Neural cell (in vitro differentiated cells): ENCODE measurements at regions not wholly inside any gene's neighbourhood (a gene's known extent, or its start where the extent isn't known, plus 50 kb on each side); places are given as distances from the start of the nearest gene placed in this dataset.

Source experiments
- H2AFZ ChIP-seq: fragments of 200-600, 300-800 bp; sonication (generic), shearing (Covaris generic); 2 replicates; pipeline ENCODE4 v1.6.0; 2014; ENCODE audit warnings: low read depth, mild to moderate bottlenecking, antibody characterized with exemption, low read length, moderate library complexity
- H3F3A ChIP-seq: fragments of 200-600 bp; shearing (Covaris generic); 2 replicates; pipeline ENCODE4 v1.6.1; 2016; ENCODE audit warnings: mild to moderate bottlenecking, moderate library complexity, mixed read lengths, antibody characterized with exemption, low read length; ENCODE audit not compliant: insufficient read depth, poor library complexity, severe bottlenecking
- H3K27ac ChIP-seq: fragments of 200-600, 300-800 bp; sonication (generic), shearing (Covaris generic); 2 replicates; pipeline ENCODE4 v1.5.1; 2014; ENCODE audit warnings: mild to moderate bottlenecking, low read length, moderate library complexity
- H3K27me3 ChIP-seq: fragments of 300-800, 200-600 bp; sonication (generic), shearing (Covaris generic); 2 replicates; pipeline ENCODE4 v1.6.0; 2014; ENCODE audit warnings: mild to moderate bottlenecking, low read depth, low read length, moderate library complexity; ENCODE audit not compliant: insufficient read depth
- H3K36me3 ChIP-seq: fragments of 300-800, 200-600 bp; sonication (generic), shearing (Covaris generic); 2 replicates; pipeline ENCODE4 v1.5.1; 2014; ENCODE audit warnings: mild to moderate bottlenecking, antibody characterized with exemption, low read length, moderate library complexity; ENCODE audit not compliant: insufficient read depth
- H3K4me2 ChIP-seq: fragments of 300-800, 200-600 bp; sonication (generic), shearing (Covaris generic); 2 replicates; pipeline ENCODE4 v1.6.0; 2014; ENCODE audit warnings: mild to moderate bottlenecking, low read length
- H3K4me3 ChIP-seq: fragments of 300-800, 200-600 bp; sonication (generic), shearing (Covaris generic); 2 replicates; pipeline ENCODE4 v1.5.1; 2014; ENCODE audit warnings: mild to moderate bottlenecking, low read length, moderate library complexity
- H3K79me2 ChIP-seq: fragments of 200-600 bp; shearing (Covaris generic); replicated peaks from 2 replicates; pipeline ENCODE4 v1.6.0; 2014; ENCODE audit warnings: mild to moderate bottlenecking, low read length, moderate library complexity; ENCODE audit not compliant: insufficient read depth
- H3K9ac ChIP-seq: fragments of 300-800, 200-600 bp; sonication (generic), shearing (Covaris generic); 2 replicates; pipeline ENCODE4 v1.6.1; 2016; ENCODE audit warnings: mild to moderate bottlenecking, low read length, mixed read lengths
- H3K9me2 ChIP-seq: fragments of 200-600 bp; shearing (Covaris generic); 2 replicates; pipeline ENCODE4 v1.6.1; 2016; ENCODE audit warnings: mild to moderate bottlenecking, low read length, mixed read lengths; ENCODE audit not compliant: insufficient read depth
- H3K9me3 ChIP-seq: fragments of 200-600, 300-800 bp; sonication (generic), shearing (Covaris generic); 2 replicates; pipeline ENCODE4 v1.6.1; 2016; ENCODE audit warnings: mild to moderate bottlenecking, mixed run types, low read length, moderate library complexity, mixed read lengths
- H4K20me1 ChIP-seq: fragments of 200-600 bp; shearing (Covaris generic); 2 replicates; pipeline ENCODE4 v1.6.1; 2016; ENCODE audit warnings: mild to moderate bottlenecking, mixed run types; ENCODE audit not compliant: insufficient read depth
- EP300 ChIP-seq: fragments of 450-650 bp; conservative IDR thresholded peaks from 2 replicates; pipeline ENCODE4 v1.6.1; 2014; ENCODE audit warnings: antibody characterized with exemption, mild to moderate bottlenecking, moderate library complexity; ENCODE audit not compliant: poor library complexity, severe bottlenecking
- EZH2 ChIP-seq: fragments of 200-600, 300-800 bp; shearing (Covaris generic), sonication (generic); IDR thresholded peaks from 2 replicates; pipeline ENCODE4 v1.6.1; 2014; ENCODE audit warnings: antibody characterized with exemption, low read length, borderline replicate concordance, mild to moderate bottlenecking; ENCODE audit not compliant: insufficient read depth, poor library complexity, severe bottlenecking
- MXI1 ChIP-seq: fragments of 450-650 bp; conservative IDR thresholded peaks from 2 replicates; pipeline ENCODE4 v1.6.1; 2014; ENCODE audit warnings: antibody characterized with exemption, mild to moderate bottlenecking; ENCODE audit not compliant: poor library complexity, severe bottlenecking
- POLR2AphosphoS5 ChIP-seq: IDR thresholded peaks from 2 replicates; pipeline ENCODE4 v1.6.1; 2012
- RAD21 ChIP-seq: fragments of 450-650 bp; conservative IDR thresholded peaks from 2 replicates; pipeline ENCODE4 v1.6.1; 2014; ENCODE audit warnings: antibody characterized with exemption, mild to moderate bottlenecking, moderate library complexity
- SMC3 ChIP-seq: fragments of 450-650 bp; conservative IDR thresholded peaks from 2 replicates; pipeline ENCODE4 v1.6.1; 2014; ENCODE audit warnings: antibody characterized with exemption, mild to moderate bottlenecking, moderate library complexity; ENCODE audit not compliant: poor library complexity
- TAF1 ChIP-seq: IDR thresholded peaks from 2 replicates; pipeline ENCODE4 v1.6.1; 2012; ENCODE audit warnings: low read depth
- TF ChIP-seq, protein P1 (sequence below): fragments of 450-650 bp; IDR thresholded peaks from 2 replicates; pipeline ENCODE4 v1.5.1; 2014; ENCODE audit warnings: antibody characterized with exemption, mild to moderate bottlenecking, moderate library complexity; ENCODE audit not compliant: poor library complexity, severe bottlenecking
- TF ChIP-seq, protein P2 (sequence below): IDR thresholded peaks from 2 replicates; pipeline ENCODE4 v1.6.1; 2012; ENCODE audit warnings: borderline replicate concordance

- Histone ChIP-seq H3K27me3 (peaks cover 100% of the 10 kb centered on the region), H2AFZ (no peak overlapping the region), H3K4me3 (no peak overlapping the region), H3K36me3 (no peaks in the 10 kb centered on the region), H3F3A (no peaks in the 10 kb centered on the region), H3K4me2 (no peak overlapping the region), H3K9me3 (no peaks in the 10 kb centered on the region), H3K79me2 (no peaks in the 10 kb centered on the region), H4K20me1 (no peaks in the 10 kb centered on the region), H3K9ac (no peak overlapping the region), H3K27ac (no peak overlapping the region), H3K9me2 (no peaks in the 10 kb centered on the region)
- no peak for TF ChIP-seq TAF1
- TF ChIP-seq EZH2 = peak; percentile 61
- TF ChIP-seq, protein P1, sequence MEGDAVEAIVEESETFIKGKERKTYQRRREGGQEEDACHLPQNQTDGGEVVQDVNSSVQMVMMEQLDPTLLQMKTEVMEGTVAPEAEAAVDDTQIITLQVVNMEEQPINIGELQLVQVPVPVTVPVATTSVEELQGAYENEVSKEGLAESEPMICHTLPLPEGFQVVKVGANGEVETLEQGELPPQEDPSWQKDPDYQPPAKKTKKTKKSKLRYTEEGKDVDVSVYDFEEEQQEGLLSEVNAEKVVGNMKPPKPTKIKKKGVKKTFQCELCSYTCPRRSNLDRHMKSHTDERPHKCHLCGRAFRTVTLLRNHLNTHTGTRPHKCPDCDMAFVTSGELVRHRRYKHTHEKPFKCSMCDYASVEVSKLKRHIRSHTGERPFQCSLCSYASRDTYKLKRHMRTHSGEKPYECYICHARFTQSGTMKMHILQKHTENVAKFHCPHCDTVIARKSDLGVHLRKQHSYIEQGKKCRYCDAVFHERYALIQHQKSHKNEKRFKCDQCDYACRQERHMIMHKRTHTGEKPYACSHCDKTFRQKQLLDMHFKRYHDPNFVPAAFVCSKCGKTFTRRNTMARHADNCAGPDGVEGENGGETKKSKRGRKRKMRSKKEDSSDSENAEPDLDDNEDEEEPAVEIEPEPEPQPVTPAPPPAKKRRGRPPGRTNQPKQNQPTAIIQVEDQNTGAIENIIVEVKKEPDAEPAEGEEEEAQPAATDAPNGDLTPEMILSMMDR = no peak
- TF ChIP-seq, protein P2, sequence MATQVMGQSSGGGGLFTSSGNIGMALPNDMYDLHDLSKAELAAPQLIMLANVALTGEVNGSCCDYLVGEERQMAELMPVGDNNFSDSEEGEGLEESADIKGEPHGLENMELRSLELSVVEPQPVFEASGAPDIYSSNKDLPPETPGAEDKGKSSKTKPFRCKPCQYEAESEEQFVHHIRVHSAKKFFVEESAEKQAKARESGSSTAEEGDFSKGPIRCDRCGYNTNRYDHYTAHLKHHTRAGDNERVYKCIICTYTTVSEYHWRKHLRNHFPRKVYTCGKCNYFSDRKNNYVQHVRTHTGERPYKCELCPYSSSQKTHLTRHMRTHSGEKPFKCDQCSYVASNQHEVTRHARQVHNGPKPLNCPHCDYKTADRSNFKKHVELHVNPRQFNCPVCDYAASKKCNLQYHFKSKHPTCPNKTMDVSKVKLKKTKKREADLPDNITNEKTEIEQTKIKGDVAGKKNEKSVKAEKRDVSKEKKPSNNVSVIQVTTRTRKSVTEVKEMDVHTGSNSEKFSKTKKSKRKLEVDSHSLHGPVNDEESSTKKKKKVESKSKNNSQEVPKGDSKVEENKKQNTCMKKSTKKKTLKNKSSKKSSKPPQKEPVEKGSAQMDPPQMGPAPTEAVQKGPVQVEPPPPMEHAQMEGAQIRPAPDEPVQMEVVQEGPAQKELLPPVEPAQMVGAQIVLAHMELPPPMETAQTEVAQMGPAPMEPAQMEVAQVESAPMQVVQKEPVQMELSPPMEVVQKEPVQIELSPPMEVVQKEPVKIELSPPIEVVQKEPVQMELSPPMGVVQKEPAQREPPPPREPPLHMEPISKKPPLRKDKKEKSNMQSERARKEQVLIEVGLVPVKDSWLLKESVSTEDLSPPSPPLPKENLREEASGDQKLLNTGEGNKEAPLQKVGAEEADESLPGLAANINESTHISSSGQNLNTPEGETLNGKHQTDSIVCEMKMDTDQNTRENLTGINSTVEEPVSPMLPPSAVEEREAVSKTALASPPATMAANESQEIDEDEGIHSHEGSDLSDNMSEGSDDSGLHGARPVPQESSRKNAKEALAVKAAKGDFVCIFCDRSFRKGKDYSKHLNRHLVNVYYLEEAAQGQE = no peak
- TF ChIP-seq POLR2AphosphoS5 = peak; percentile 35
Measured at GRCh38 chr5:73298772-73299630, 126.0 kb downstream of the TMEM174 start.

DNA sequence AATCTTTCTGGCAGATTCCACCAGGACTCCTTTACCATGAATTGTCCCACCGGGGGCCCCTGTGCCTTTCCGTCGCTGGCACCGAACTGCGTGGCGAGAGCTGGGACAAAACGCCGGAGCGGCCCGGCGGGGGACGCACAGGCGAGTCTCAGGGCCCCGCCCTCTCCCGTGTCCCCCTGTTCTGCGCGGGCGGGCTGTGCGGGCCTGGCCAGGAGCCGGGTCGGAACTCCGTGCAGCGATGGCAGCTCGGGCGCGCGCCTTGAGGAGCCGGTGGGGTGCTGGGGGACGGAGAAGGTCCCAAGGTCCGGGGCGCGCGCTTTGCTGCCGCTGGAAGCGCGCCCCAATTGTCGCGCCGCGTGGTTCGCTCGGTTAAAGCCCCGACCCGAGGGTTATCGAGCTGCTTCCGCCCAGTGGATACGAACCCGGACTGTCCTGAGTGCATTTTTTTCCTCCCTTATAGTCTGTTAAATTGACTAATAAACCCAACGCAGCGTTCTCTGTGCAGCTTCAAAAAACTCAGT lies 125.3 kb downstream of the TMEM174 start:
- no peak for TF ChIP-seq EP300
- TF ChIP-seq POLR2AphosphoS5 = no peak
- TF ChIP-seq, protein P2 = no peak
- TF ChIP-seq EZH2 = no peak
- TF ChIP-seq SMC3 = no peak
- no peak for TF ChIP-seq MXI1
- TF ChIP-seq TAF1 = no peak
- no peak for TF ChIP-seq RAD21
- TF ChIP-seq, protein P1 = no peak
- H3K27ac ChIP-seq = no peak overlapping the region
- no peaks in the 10 kb centered on the region for H4K20me1 ChIP-seq
- H3F3A ChIP-seq = no peaks in the 10 kb centered on the region
- H2AFZ ChIP-seq = no peak overlapping the region
- no peaks in the 10 kb centered on the region for H3K79me2 ChIP-seq
- H3K4me3 ChIP-seq = no peak overlapping the region
- H3K36me3 ChIP-seq = no peaks in the 10 kb centered on the region
- H3K9me2 ChIP-seq = no peaks in the 10 kb centered on the region
- no peak overlapping the region for H3K9ac ChIP-seq
- H3K27me3 ChIP-seq = peaks cover 99% of the 10 kb centered on the region
- H3K4me2 ChIP-seq = no peak overlapping the region
- no peaks in the 10 kb centered on the region for H3K9me3 ChIP-seq
